Thyroid gland (tissue), 4 donors: ENCODE measurements at regions not wholly inside any gene's neighbourhood (a gene's known extent, or its start where the extent isn't known, plus 50 kb on each side); places are given as distances from the start of the nearest gene placed in this dataset.

Experiments
- POLR2A ChIP-seq, 2 donors: fragments of 450-650 bp; IDR thresholded peaks; one replicate each; pipeline ENCODE4 v1.6.1; 2017; ENCODE audit warnings: antibody characterized with exemption in 2 of 2, mild to moderate bottlenecking in 2 of 2, moderate library complexity in 1 of 2
- TF ChIP-seq, protein P1 (sequence below), 6 experiments: fragments of 200-600 bp in 3 of 6; fragments of 450-650 bp in 3 of 6; sonication (generic) in 3 of 6; IDR thresholded peaks; one replicate each; pipeline ENCODE4 v1.5.1; 2016 to 2019; ENCODE audit warnings: antibody characterized with exemption in 6 of 6, mild to moderate bottlenecking in 2 of 6, inconsistent platforms in 1 of 6, moderate library complexity in 1 of 6

DNA sequence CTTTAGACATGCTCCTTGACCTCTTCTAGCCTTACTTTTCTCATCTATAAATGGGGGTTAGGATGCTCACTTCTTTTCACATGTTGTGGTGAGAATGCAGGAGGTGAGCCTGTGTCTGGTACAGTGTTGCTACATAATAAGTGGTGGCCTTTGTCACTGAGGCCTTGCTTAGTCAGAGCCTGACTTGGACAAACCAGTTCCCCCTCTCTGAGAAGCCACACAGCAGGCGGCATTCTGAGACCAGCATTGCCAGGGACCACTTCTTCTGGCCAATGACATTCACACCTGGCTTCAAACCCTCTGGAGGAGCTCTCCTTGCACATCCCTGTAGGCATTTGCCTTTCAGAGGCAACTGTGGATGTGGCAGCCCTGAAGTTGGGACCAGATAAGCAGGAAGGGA, 95.7 kb downstream of the MINAR1 start:
- TF ChIP-seq, protein P1, sequence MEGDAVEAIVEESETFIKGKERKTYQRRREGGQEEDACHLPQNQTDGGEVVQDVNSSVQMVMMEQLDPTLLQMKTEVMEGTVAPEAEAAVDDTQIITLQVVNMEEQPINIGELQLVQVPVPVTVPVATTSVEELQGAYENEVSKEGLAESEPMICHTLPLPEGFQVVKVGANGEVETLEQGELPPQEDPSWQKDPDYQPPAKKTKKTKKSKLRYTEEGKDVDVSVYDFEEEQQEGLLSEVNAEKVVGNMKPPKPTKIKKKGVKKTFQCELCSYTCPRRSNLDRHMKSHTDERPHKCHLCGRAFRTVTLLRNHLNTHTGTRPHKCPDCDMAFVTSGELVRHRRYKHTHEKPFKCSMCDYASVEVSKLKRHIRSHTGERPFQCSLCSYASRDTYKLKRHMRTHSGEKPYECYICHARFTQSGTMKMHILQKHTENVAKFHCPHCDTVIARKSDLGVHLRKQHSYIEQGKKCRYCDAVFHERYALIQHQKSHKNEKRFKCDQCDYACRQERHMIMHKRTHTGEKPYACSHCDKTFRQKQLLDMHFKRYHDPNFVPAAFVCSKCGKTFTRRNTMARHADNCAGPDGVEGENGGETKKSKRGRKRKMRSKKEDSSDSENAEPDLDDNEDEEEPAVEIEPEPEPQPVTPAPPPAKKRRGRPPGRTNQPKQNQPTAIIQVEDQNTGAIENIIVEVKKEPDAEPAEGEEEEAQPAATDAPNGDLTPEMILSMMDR (IDR thresholded peaks at IDR 0.05), result no peak
- no peak for TF ChIP-seq POLR2A (IDR thresholded peaks at IDR 0.05)
